Keratinocyte (primary cell): ENCODE measurements at regions not wholly inside any gene's neighbourhood (a gene's known extent, or its start where the extent isn't known, plus 50 kb on each side); places are given as distances from the start of the nearest gene placed in this dataset.

Source experiments
- DNase-seq: peaks from one replicate; pipeline ENCODE4 v3.0.0-alpha.2; 2011; ENCODE audit warnings: low read depth, missing footprints, low spot score
- FAIRE-seq: peaks from 2 replicates; lab custom pipeline; 2011; peaks lifted over from hg19 to GRCh38; lab: Jason Lieb, UNC
- H2AFZ ChIP-seq: 2 replicates; pipeline ENCODE4 v1.6.0; 2012; ENCODE audit warnings: low read length, control low read depth, inconsistent platforms; ENCODE audit not compliant: control insufficient read depth
- H3K27ac ChIP-seq: 2 replicates; pipeline ENCODE4 v1.5.1; 2011; ENCODE audit warnings: low read length; ENCODE audit not compliant: control insufficient read depth, insufficient read depth
- H3K27me3 ChIP-seq: 3 replicates; pipeline ENCODE4 v1.6.0; 2011; ENCODE audit warnings: low read length; ENCODE audit not compliant: control insufficient read depth, insufficient read depth; ENCODE audit errors: extremely low read depth
- H3K36me3 ChIP-seq, 2 experiments: 2 replicates in 1 of 2; 3 replicates in 1 of 2; pipeline ENCODE4 v1.5.1; 2011; ENCODE audit warnings: low read length in 2 of 2, mild to moderate bottlenecking in 1 of 2; ENCODE audit not compliant: control insufficient read depth in 2 of 2, insufficient read depth in 2 of 2; ENCODE audit errors: extremely low read depth in 1 of 2
- H3K4me1 ChIP-seq: 3 replicates; pipeline ENCODE4 v1.5.1; 2011; ENCODE audit warnings: low read length; ENCODE audit not compliant: control insufficient read depth, insufficient read depth; ENCODE audit errors: extremely low read depth
- H3K4me2 ChIP-seq: 3 replicates; pipeline ENCODE4 v1.6.0; 2011; ENCODE audit warnings: low read depth, low read length; ENCODE audit not compliant: control insufficient read depth, insufficient read depth; ENCODE audit errors: extremely low read depth
- H3K4me3 ChIP-seq, 3 experiments: fragments of 200-600 bp in 1 of 3; sonication (generic) in 1 of 3; 2 replicates in 2 of 3; 3 replicates in 1 of 3; pipeline ENCODE4 v1.5.1; 2011 to 2016; ENCODE audit warnings: low read length in 3 of 3, mild to moderate bottlenecking in 3 of 3, control low read depth in 2 of 3, inconsistent platforms in 1 of 3, low read depth in 1 of 3, mixed read lengths in 1 of 3, mixed run types in 1 of 3, moderate library complexity in 1 of 3; ENCODE audit not compliant: control insufficient read depth in 2 of 3, insufficient read depth in 2 of 3; ENCODE audit errors: extremely low read depth in 1 of 3
- H3K79me2 ChIP-seq: 2 replicates; pipeline ENCODE4 v1.6.0; 2012; ENCODE audit warnings: low read length; ENCODE audit not compliant: control insufficient read depth, insufficient read depth
- H3K9ac ChIP-seq: 3 replicates; pipeline ENCODE4 v1.6.0; 2011; ENCODE audit warnings: low read length; ENCODE audit not compliant: control insufficient read depth, insufficient read depth; ENCODE audit errors: extremely low read depth
- H3K9me1 ChIP-seq: 3 replicates; pipeline ENCODE4 v1.6.0; 2011; ENCODE audit warnings: low read length; ENCODE audit not compliant: control insufficient read depth, insufficient read depth; ENCODE audit errors: extremely low read depth
- H3K9me3 ChIP-seq: 2 replicates; pipeline ENCODE4 v1.5.1; 2012; ENCODE audit warnings: low read depth, low read length; ENCODE audit not compliant: control insufficient read depth
- H4K20me1 ChIP-seq: 3 replicates; pipeline ENCODE4 v1.6.0; 2011; ENCODE audit warnings: low read length; ENCODE audit not compliant: control insufficient read depth, insufficient read depth; ENCODE audit errors: extremely low read depth
- CTCF ChIP-seq, 3 experiments: IDR thresholded peaks in 1 of 3; conservative IDR thresholded peaks in 1 of 3; optimal IDR thresholded peaks in 1 of 3; 2 replicates in 2 of 3; 3 replicates in 1 of 3; pipeline versions ENCODE3 to v1.5.1; 2011; ENCODE audit warnings: low read length in 3 of 3, mild to moderate bottlenecking in 3 of 3, moderate library complexity in 2 of 3, control low read depth in 1 of 3, inconsistent platforms in 1 of 3; ENCODE audit not compliant: insufficient read depth in 2 of 3; ENCODE audit errors: extremely low read depth in 1 of 3
- EZH2 ChIP-seq: IDR thresholded peaks from one replicate; pipeline ENCODE4 v1.6.1; 2012; ENCODE audit warnings: inconsistent platforms, mild to moderate bottlenecking, low read length, moderate library complexity
- dilution Hi-C: fragments of 300-500 bp; cut with MboI; formaldehyde crosslinking; loops from one replicate; pipeline ENCODE4 v1.7.0; 2020; ENCODE audit warnings: low sequenced_read_pairs; ENCODE audit not compliant: extremely low pct_ligation_motif_present

- no peak for FAIRE-seq
Measured at GRCh38 chr1:79875187-79875586, 868.7 kb upstream of the ADGRL4 start.

GRCh38 chr1:79874289-79874688 lies 867.8 kb upstream of the ADGRL4 start:
- peaks cover 2% of the 10 kb centered on the region for H3K9me3 ChIP-seq
- no peak overlapping the region for H3K4me3 ChIP-seq
- DNase-seq: no peak
- TF ChIP-seq EZH2: no peak
- no peaks in the 10 kb centered on the region for H3K27me3 ChIP-seq
- no peaks in the 10 kb centered on the region for H3K4me1 ChIP-seq
- H3K9ac ChIP-seq: no peak overlapping the region
- no peak overlapping the region for H2AFZ ChIP-seq
- H3K4me2 ChIP-seq: no peak overlapping the region
- dilution Hi-C loops: no loop called here
- H3K9me1 ChIP-seq: no peaks in the 10 kb centered on the region
- H3K79me2 ChIP-seq: no peaks in the 10 kb centered on the region
- H3K27ac ChIP-seq: no peak overlapping the region
- H4K20me1 ChIP-seq: no peaks in the 10 kb centered on the region
- H3K36me3 ChIP-seq: no peaks in the 10 kb centered on the region
- FAIRE-seq: no peak

More at GRCh38 chr1:79875187-79875586, 868.7 kb upstream of the ADGRL4 start:
- TF ChIP-seq EZH2 (no peak), CTCF (optimal IDR thresholded peaks at IDR 0.05 in 1 of 3, IDR thresholded peaks at IDR 0.05 in 1 of 3, conservative IDR thresholded peaks at IDR 0.05 in 1 of 3; ENCODE audit: extremely low read depth in 1 of 3, insufficient read depth in 2 of 3, low read length in 3 of 3) (no peak)
- DNase-seq: no peak
- no peaks in the 10 kb centered on the region for H3K4me1 ChIP-seq
- no peak overlapping the region for H3K27ac ChIP-seq
- dilution Hi-C loops: no loop called here
- no peak overlapping the region for H3K4me2 ChIP-seq
- H4K20me1 ChIP-seq: no peaks in the 10 kb centered on the region
- H3K4me3 ChIP-seq: no peak overlapping the region
- H2AFZ ChIP-seq: no peak overlapping the region
- H3K36me3 ChIP-seq: no peaks in the 10 kb centered on the region
- no peaks in the 10 kb centered on the region for H3K79me2 ChIP-seq
- no peaks in the 10 kb centered on the region for H3K27me3 ChIP-seq
- H3K9me3 ChIP-seq: peaks cover 2% of the 10 kb centered on the region
- H3K9me1 ChIP-seq: no peaks in the 10 kb centered on the region
- H3K9ac ChIP-seq: no peak overlapping the region

GRCh38 chr1:79859212-79859948 lies 852.9 kb upstream of the ADGRL4 start:
- no peaks in the 10 kb centered on the region for H3K9me3 ChIP-seq
- H3K27me3 ChIP-seq: no peaks in the 10 kb centered on the region
- no peaks in the 10 kb centered on the region for H3K79me2 ChIP-seq
- TF ChIP-seq EZH2 (no peak), CTCF (optimal IDR thresholded peaks at IDR 0.05 in 1 of 3, IDR thresholded peaks at IDR 0.05 in 1 of 3, conservative IDR thresholded peaks at IDR 0.05 in 1 of 3; ENCODE audit: extremely low read depth in 1 of 3, insufficient read depth in 2 of 3, low read length in 3 of 3) (no peak)
- no peak overlapping the region for H3K27ac ChIP-seq
- no peak overlapping the region for H3K4me2 ChIP-seq
- H3K4me3 ChIP-seq: no peak overlapping the region
- no peaks in the 10 kb centered on the region for H3K36me3 ChIP-seq
- H3K9ac ChIP-seq: no peak overlapping the region
- DNase-seq: no peak
- no peak overlapping the region for H2AFZ ChIP-seq
- H3K4me1 ChIP-seq: no peaks in the 10 kb centered on the region
- FAIRE-seq: peak; percentile 81
- dilution Hi-C loops: no loop called here
- H3K9me1 ChIP-seq: no peaks in the 10 kb centered on the region
- no peaks in the 10 kb centered on the region for H4K20me1 ChIP-seq
